ENCODE measurements at regions not wholly inside any gene's neighbourhood (a gene's known extent, or its start where the extent isn't known, plus 50 kb on each side); places are given as distances from the start of the nearest gene placed in this dataset.

DNA sequence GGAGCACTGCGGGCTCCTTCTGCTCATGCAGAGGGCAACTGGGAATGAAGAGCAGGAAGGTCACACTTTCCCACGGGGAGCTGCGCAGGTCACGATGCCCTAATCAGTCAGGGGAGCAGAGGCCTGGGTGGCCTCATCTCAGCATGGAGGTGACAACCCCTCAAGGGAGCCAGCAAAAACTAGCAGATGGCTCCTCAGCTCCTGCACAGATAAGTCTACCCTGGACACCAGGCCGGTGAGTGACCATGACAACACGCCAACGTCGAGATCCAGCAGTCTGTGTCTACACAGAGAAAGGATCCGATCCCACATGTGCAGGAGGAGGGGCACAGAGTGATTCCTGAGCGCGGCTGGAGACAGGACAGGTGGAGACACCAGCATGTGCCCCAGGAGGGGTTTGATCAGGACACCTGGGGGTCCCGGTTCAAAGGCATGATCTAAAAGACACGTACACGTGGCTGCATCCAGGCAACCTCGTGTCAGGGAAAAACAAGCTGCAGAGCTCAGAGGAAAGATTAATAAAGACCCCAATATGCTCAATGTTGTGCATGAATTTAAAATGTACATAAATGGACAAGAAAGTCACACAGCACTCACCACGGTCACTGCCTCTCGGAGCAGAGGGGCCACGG is 153.7 kb upstream of the SFSWAP start:
- Histone ChIP-seq H3K9me2 (ENCODE audit: insufficient read depth, low read length) (no peaks in the 10 kb centered on the region), H3K27me3 (ENCODE audit: insufficient read depth, low read depth, low read length) (no peaks in the 10 kb centered on the region), H2AFZ (ENCODE audit: low read depth, low read length) (no peak overlapping the region), H3K4me2 (ENCODE audit: low read length) (no peak overlapping the region), H3K36me3 (ENCODE audit: insufficient read depth, low read length) (no peaks in the 10 kb centered on the region), H3K9ac (ENCODE audit: low read length) (no peak overlapping the region), H3K9me3 (ENCODE audit: low read length) (no peaks in the 10 kb centered on the region), H3K27ac (ENCODE audit: low read length) (no peak overlapping the region), H3K79me2 (replicated peaks; ENCODE audit: insufficient read depth, low read length) (no peaks in the 10 kb centered on the region), H3F3A (ENCODE audit: insufficient read depth, low read length, poor library complexity, severe bottlenecking) (no peaks in the 10 kb centered on the region), H3K4me3 (ENCODE audit: low read length) (no peak overlapping the region), H4K20me1 (ENCODE audit: insufficient read depth) (no peaks in the 10 kb centered on the region)
- TF ChIP-seq, protein P1, sequence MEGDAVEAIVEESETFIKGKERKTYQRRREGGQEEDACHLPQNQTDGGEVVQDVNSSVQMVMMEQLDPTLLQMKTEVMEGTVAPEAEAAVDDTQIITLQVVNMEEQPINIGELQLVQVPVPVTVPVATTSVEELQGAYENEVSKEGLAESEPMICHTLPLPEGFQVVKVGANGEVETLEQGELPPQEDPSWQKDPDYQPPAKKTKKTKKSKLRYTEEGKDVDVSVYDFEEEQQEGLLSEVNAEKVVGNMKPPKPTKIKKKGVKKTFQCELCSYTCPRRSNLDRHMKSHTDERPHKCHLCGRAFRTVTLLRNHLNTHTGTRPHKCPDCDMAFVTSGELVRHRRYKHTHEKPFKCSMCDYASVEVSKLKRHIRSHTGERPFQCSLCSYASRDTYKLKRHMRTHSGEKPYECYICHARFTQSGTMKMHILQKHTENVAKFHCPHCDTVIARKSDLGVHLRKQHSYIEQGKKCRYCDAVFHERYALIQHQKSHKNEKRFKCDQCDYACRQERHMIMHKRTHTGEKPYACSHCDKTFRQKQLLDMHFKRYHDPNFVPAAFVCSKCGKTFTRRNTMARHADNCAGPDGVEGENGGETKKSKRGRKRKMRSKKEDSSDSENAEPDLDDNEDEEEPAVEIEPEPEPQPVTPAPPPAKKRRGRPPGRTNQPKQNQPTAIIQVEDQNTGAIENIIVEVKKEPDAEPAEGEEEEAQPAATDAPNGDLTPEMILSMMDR (IDR thresholded peaks at IDR 0.05; ENCODE audit: poor library complexity, severe bottlenecking) = no peak
- no peak for TF ChIP-seq POLR2AphosphoS5 (IDR thresholded peaks at IDR 0.05)
- no peak for TF ChIP-seq MXI1 (conservative IDR thresholded peaks at IDR 0.05; ENCODE audit: poor library complexity, severe bottlenecking)
- TF ChIP-seq EZH2 (IDR thresholded peaks at IDR 0.05; ENCODE audit: borderline replicate concordance, insufficient read depth, low read length, poor library complexity, severe bottlenecking) = no peak
- no peak for TF ChIP-seq RAD21 (conservative IDR thresholded peaks at IDR 0.05)
- no peak for TF ChIP-seq EP300 (conservative IDR thresholded peaks at IDR 0.05; ENCODE audit: poor library complexity, severe bottlenecking)
- no peak for TF ChIP-seq TAF1 (IDR thresholded peaks at IDR 0.05; ENCODE audit: low read depth)
- no peak for TF ChIP-seq SMC3 (conservative IDR thresholded peaks at IDR 0.05; ENCODE audit: poor library complexity)
- TF ChIP-seq, protein P2, sequence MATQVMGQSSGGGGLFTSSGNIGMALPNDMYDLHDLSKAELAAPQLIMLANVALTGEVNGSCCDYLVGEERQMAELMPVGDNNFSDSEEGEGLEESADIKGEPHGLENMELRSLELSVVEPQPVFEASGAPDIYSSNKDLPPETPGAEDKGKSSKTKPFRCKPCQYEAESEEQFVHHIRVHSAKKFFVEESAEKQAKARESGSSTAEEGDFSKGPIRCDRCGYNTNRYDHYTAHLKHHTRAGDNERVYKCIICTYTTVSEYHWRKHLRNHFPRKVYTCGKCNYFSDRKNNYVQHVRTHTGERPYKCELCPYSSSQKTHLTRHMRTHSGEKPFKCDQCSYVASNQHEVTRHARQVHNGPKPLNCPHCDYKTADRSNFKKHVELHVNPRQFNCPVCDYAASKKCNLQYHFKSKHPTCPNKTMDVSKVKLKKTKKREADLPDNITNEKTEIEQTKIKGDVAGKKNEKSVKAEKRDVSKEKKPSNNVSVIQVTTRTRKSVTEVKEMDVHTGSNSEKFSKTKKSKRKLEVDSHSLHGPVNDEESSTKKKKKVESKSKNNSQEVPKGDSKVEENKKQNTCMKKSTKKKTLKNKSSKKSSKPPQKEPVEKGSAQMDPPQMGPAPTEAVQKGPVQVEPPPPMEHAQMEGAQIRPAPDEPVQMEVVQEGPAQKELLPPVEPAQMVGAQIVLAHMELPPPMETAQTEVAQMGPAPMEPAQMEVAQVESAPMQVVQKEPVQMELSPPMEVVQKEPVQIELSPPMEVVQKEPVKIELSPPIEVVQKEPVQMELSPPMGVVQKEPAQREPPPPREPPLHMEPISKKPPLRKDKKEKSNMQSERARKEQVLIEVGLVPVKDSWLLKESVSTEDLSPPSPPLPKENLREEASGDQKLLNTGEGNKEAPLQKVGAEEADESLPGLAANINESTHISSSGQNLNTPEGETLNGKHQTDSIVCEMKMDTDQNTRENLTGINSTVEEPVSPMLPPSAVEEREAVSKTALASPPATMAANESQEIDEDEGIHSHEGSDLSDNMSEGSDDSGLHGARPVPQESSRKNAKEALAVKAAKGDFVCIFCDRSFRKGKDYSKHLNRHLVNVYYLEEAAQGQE (IDR thresholded peaks at IDR 0.05; ENCODE audit: borderline replicate concordance) = no peak

DNA sequence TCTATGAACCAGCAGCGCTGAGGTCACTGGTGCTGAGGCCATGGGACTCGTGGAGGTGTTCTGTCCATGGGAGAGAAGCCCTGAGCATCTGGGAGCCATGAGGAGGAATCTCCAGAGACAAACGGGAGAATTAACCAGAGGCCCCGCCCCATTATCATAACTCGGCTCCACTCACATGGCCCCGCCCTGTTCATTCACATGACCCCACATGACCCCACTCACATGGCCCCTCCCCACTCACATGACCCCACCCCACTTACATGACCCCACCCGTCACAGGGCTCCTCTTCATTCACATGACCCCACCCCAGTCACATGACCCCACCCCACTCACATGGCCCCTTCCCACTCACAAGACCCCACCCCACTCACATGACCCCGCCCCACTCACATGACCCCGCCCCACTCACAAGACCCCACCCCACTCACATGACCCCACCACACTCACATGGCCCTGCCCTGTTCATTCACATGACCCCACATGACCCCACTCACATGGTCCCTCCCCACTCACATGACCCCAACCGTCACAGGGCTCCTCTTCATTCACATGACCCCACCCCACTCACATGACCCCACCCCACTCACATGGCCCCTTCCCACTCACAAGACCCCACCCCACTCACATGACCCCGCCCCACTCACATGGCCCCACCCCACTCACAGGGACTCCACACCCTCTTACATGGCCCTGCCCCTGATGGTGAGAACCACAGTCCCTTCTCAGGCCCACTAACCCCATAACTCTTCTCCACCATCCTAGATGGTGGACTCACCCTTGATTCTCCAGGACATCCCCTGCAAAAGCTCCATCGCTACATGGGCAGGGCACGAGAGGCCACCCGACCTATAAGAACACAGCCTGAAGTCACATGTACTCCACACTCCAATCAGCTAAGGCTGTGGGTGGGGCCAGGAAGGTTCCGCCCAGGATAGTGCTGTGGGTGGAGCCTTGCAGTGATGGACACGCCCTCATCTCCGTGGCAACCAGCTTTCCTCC is 151.1 kb upstream of the SFSWAP start:
- Histone ChIP-seq H3K27me3 (ENCODE audit: insufficient read depth, low read depth, low read length) (no peaks in the 10 kb centered on the region), H3K36me3 (ENCODE audit: insufficient read depth, low read length) (no peaks in the 10 kb centered on the region), H4K20me1 (ENCODE audit: insufficient read depth) (no peaks in the 10 kb centered on the region), H3K79me2 (replicated peaks; ENCODE audit: insufficient read depth, low read length) (no peaks in the 10 kb centered on the region), H3K9ac (ENCODE audit: low read length) (no peak overlapping the region), H3K4me2 (ENCODE audit: low read length) (no peak overlapping the region), H3K9me2 (ENCODE audit: insufficient read depth, low read length) (no peaks in the 10 kb centered on the region), H3F3A (ENCODE audit: insufficient read depth, low read length, poor library complexity, severe bottlenecking) (no peaks in the 10 kb centered on the region), H3K27ac (ENCODE audit: low read length) (no peak overlapping the region), H3K9me3 (ENCODE audit: low read length) (no peaks in the 10 kb centered on the region), H3K4me3 (ENCODE audit: low read length) (no peak overlapping the region), H2AFZ (ENCODE audit: low read depth, low read length) (no peak overlapping the region)
- TF ChIP-seq, protein P2 (IDR thresholded peaks at IDR 0.05; ENCODE audit: borderline replicate concordance) = no peak
- TF ChIP-seq, protein P1 (IDR thresholded peaks at IDR 0.05; ENCODE audit: poor library complexity, severe bottlenecking) = no peak
- TF ChIP-seq SMC3 (conservative IDR thresholded peaks at IDR 0.05; ENCODE audit: poor library complexity) (no peak), RAD21 (conservative IDR thresholded peaks at IDR 0.05) (no peak), EZH2 (IDR thresholded peaks at IDR 0.05; ENCODE audit: borderline replicate concordance, insufficient read depth, low read length, poor library complexity, severe bottlenecking) (no peak), TAF1 (IDR thresholded peaks at IDR 0.05; ENCODE audit: low read depth) (no peak), POLR2AphosphoS5 (IDR thresholded peaks at IDR 0.05) (no peak), EP300 (conservative IDR thresholded peaks at IDR 0.05; ENCODE audit: poor library complexity, severe bottlenecking) (no peak), MXI1 (conservative IDR thresholded peaks at IDR 0.05; ENCODE audit: poor library complexity, severe bottlenecking) (no peak)

Data from neural cell (in vitro differentiated cells).